SK-N-SH (cell line): ENCODE measurements at regions not wholly inside any gene's neighbourhood (a gene's known extent, or its start where the extent isn't known, plus 50 kb on each side); places are given as distances from the start of the nearest gene placed in this dataset.

Source experiments
- CTCF ChIA-PET: fragments of 300-600, 350-600 bp; formaldehyde crosslinking; extraction: SDS; loops from one replicate; lab custom pipeline; 2021; lab: Yijun Ruan, JAX
- POLR2A ChIA-PET: fragments of 350-600 bp; sonication (Branson Sonifier 250); formaldehyde crosslinking; extraction: SDS; loops from one replicate; lab custom pipeline; 2020; ENCODE audit warnings: antibody characterized with exemption, inconsistent platforms; lab: Yijun Ruan, JAX
- DNase-seq: peaks from one replicate; pipeline ENCODE4 v3.0.0; 2012
- H2AFZ ChIP-seq: fragments of 200-600 bp; sonication (generic); 2 replicates; pipeline ENCODE4 v1.8.1; 2016; ENCODE audit warnings: antibody characterized with exemption, mild to moderate bottlenecking, low read depth
- H3F3A ChIP-seq: fragments of 200-600 bp; sonication (generic); replicated peaks from 2 replicates; pipeline ENCODE3; 2016; ENCODE audit warnings: antibody characterized with exemption, mild to moderate bottlenecking; ENCODE audit not compliant: insufficient read depth
- H3K27ac ChIP-seq, 2 experiments: fragments of 200-500 bp in 1 of 2; fragments of 200-600 bp in 1 of 2; sonication (Bioruptor generic) in 1 of 2; sonication (generic), shearing (Covaris generic) in 1 of 2; 2 replicates each; pipeline versions ENCODE4 v1.5.1 to v1.6.1; 2014 to 2016; ENCODE audit warnings: low read depth in 2 of 2, inconsistent platforms in 1 of 2, low read length in 1 of 2, mild to moderate bottlenecking in 1 of 2, mixed read lengths in 1 of 2
- H3K27me3 ChIP-seq: fragments of 200-600 bp; sonication (generic), shearing (Covaris generic); 2 replicates; pipeline ENCODE4 v1.6.1; 2016; ENCODE audit warnings: mixed run types; ENCODE audit not compliant: insufficient read depth
- H3K36me3 ChIP-seq, 2 experiments: fragments of 200-500 bp in 1 of 2; fragments of 200-600 bp in 1 of 2; sonication (Bioruptor generic) in 1 of 2; sonication (generic) in 1 of 2; replicated peaks in 1 of 2; 2 replicates each; pipeline versions ENCODE3 to v1.5.1; 2014 to 2016; ENCODE audit warnings: low read length in 1 of 2, mild to moderate bottlenecking in 1 of 2; ENCODE audit not compliant: insufficient read depth in 2 of 2, control insufficient read depth in 1 of 2
- H3K4me1 ChIP-seq, 2 experiments: fragments of 200-500 bp in 1 of 2; fragments of 200-600 bp in 1 of 2; sonication (Bioruptor generic) in 1 of 2; sonication (generic), shearing (Covaris generic) in 1 of 2; 2 replicates each; pipeline versions ENCODE4 v1.5.1 to v1.6.1; 2014 to 2016; ENCODE audit warnings: low read depth in 1 of 2, low read length in 1 of 2, mixed run types in 1 of 2; ENCODE audit not compliant: insufficient read depth in 2 of 2, control insufficient read depth in 1 of 2
- H3K4me2 ChIP-seq: fragments of 200-600 bp; sonication (generic), shearing (Covaris generic); 2 replicates; pipeline ENCODE4 v1.6.1; 2017; ENCODE audit warnings: mixed run types
- H3K4me3 ChIP-seq, 2 experiments: fragments of 200-500 bp in 1 of 2; fragments of 200-600 bp in 1 of 2; sonication (Bioruptor generic) in 1 of 2; sonication (generic), shearing (Covaris generic) in 1 of 2; 2 replicates each; pipeline versions ENCODE4 v1.5.1 to v1.8.1; 2014 to 2016; ENCODE audit warnings: low read depth in 2 of 2, inconsistent platforms in 1 of 2, low read length in 1 of 2, mild to moderate bottlenecking in 1 of 2, mixed read lengths in 1 of 2, moderate library complexity in 1 of 2
- H3K79me2 ChIP-seq: fragments of 200-600 bp; sonication (generic); 2 replicates; pipeline ENCODE4 v1.8.1; 2017; ENCODE audit warnings: mild to moderate bottlenecking; ENCODE audit not compliant: insufficient read depth
- H3K9ac ChIP-seq: fragments of 200-600 bp; sonication (generic); 2 replicates; pipeline ENCODE4 v1.6.1; 2017; ENCODE audit warnings: mixed run types
- H3K9me2 ChIP-seq: fragments of 200-600 bp; sonication (generic); 2 replicates; pipeline ENCODE4 v1.6.1; 2017; ENCODE audit warnings: mixed run types
- H3K9me3 ChIP-seq: fragments of 200-600 bp; sonication (generic); 2 replicates; pipeline ENCODE4 v1.6.1; 2017; ENCODE audit warnings: mixed run types, mild to moderate bottlenecking, moderate library complexity
- H4K20me1 ChIP-seq: fragments of 200-600 bp; sonication (generic); 2 replicates; pipeline ENCODE4 v1.6.1; 2017; ENCODE audit warnings: mild to moderate bottlenecking, mixed run types; ENCODE audit not compliant: insufficient read depth
- EZH2phosphoT487 ChIP-seq: fragments of 200-600 bp; sonication (generic); IDR thresholded peaks from 2 replicates; pipeline ENCODE4 v1.6.1; 2017; ENCODE audit warnings: low read depth, mixed run types, mild to moderate bottlenecking, antibody characterized with exemption, moderate library complexity, borderline replicate concordance
- FOSL2 ChIP-seq: IDR thresholded peaks from 2 replicates; pipeline ENCODE4 v1.4.0; 2012; ENCODE audit warnings: low read depth, mild to moderate bottlenecking, moderate library complexity, borderline replicate concordance
- FOXM1 ChIP-seq: IDR thresholded peaks from 2 replicates; pipeline ENCODE4 v1.4.0; 2012; ENCODE audit warnings: low read depth, mild to moderate bottlenecking
- GATA2 ChIP-seq: sonication (generic); formaldehyde crosslinking; IDR thresholded peaks from 2 replicates; pipeline ENCODE4 v1.5.0; 2020; ENCODE audit warnings: mild to moderate bottlenecking, missing genetic modification reagents
- IRF3 ChIP-seq: fragments of 150-350 bp; IDR thresholded peaks from 2 replicates; pipeline ENCODE4 v1.6.1; 2016; ENCODE audit warnings: mild to moderate bottlenecking, low read depth, low read length
- JUND ChIP-seq: IDR thresholded peaks from 2 replicates; pipeline ENCODE4 v1.4.0; 2012
- MAX ChIP-seq: IDR thresholded peaks from 2 replicates; pipeline ENCODE4 v1.4.0; 2012; ENCODE audit warnings: low read depth
- MXI1 ChIP-seq: IDR thresholded peaks from 2 replicates; pipeline ENCODE4 v1.6.1; 2012; ENCODE audit warnings: mild to moderate bottlenecking, low read depth, low read length, improper control_type of control experiment
- NFIC ChIP-seq: IDR thresholded peaks from 2 replicates; pipeline ENCODE4 v1.4.0; 2012; ENCODE audit warnings: borderline replicate concordance
- NRF1 ChIP-seq: IDR thresholded peaks from 2 replicates; pipeline ENCODE4 v1.6.1; 2012; ENCODE audit warnings: low read depth, mild to moderate bottlenecking, low read length
- PBX3 ChIP-seq: IDR thresholded peaks from 2 replicates; pipeline ENCODE4; 2012
- POLR2AphosphoS5 ChIP-seq: IDR thresholded peaks from 2 replicates; pipeline ENCODE4 v1.6.1; 2012; ENCODE audit warnings: low read depth, low read length
- RCOR1 ChIP-seq: fragments of 150-350 bp; IDR thresholded peaks from 2 replicates; pipeline ENCODE4 v1.6.1; 2017; ENCODE audit warnings: antibody characterized with exemption, low read length
- RFX5 ChIP-seq: IDR thresholded peaks from 2 replicates; pipeline ENCODE4 v1.6.1; 2012; ENCODE audit warnings: mild to moderate bottlenecking, improper control_type of control experiment, low read length
- RXRA ChIP-seq: IDR thresholded peaks from 2 replicates; pipeline ENCODE4 v1.4.0; 2012; ENCODE audit warnings: low read depth, mild to moderate bottlenecking, borderline replicate concordance
- SIN3A ChIP-seq: IDR thresholded peaks from 2 replicates; pipeline ENCODE4 v1.6.1; 2012; ENCODE audit warnings: low read depth, mild to moderate bottlenecking, low read length, moderate library complexity, borderline replicate concordance
- TAF1 ChIP-seq: IDR thresholded peaks from 2 replicates; pipeline ENCODE4 v1.6.1; 2012; ENCODE audit warnings: low read depth, mild to moderate bottlenecking, low read length, moderate library complexity, borderline replicate concordance
- WGBS: methylation state at CpG from one replicate; pipeline ENCODE4 v1.1.6; 2017; ENCODE audit warnings: low lambda C conversion rate; 5-methylcytosine and 5-hydroxymethylcytosine counted together

GRCh38 chr20:48266571-48266970 lies 481.3 kb upstream of the SULF2 start:
- POLR2A ChIA-PET: no interaction called here
- 63% methylated on average over 5 of the region's 6 CpGs for WGBS

GRCh38 chr20:48265791-48266190 lies 480.5 kb upstream of the SULF2 start:
- no peaks in the 10 kb centered on the region for H3K9me2 ChIP-seq
- no peak overlapping the region for H2AFZ ChIP-seq
- DNase-seq: no peak
- CTCF ChIA-PET: interaction anchor here (0.6 kb wide), 1 partner anchor 71 kb away, joined by 3 read pairs; no protein-coding TSS in a partner anchor
- H3K4me1 ChIP-seq: peaks cover 0 to 4% of the 10 kb centered on the region in 2 experiments; a peak in 1 of 4 replicates
- H3K4me3 ChIP-seq: no peak overlapping the region
- peaks cover 8% of the 10 kb centered on the region; the same call in 1 of the 2 replicates for H3K27me3 ChIP-seq
- no peaks in the 10 kb centered on the region for H4K20me1 ChIP-seq
- H3K27ac ChIP-seq: no peak overlapping the region
- no peaks in the 10 kb centered on the region for H3K36me3 ChIP-seq
- no peak for TF ChIP-seq PBX3
- no peak for TF ChIP-seq RCOR1
- TF ChIP-seq RXRA: no peak
- TF ChIP-seq FOSL2: no peak
- TF ChIP-seq NFIC: no peak
- H3F3A ChIP-seq: no peaks in the 10 kb centered on the region
- no peak overlapping the region for H3K9ac ChIP-seq
- no peaks in the 10 kb centered on the region for H3K9me3 ChIP-seq
- WGBS: 58% methylated on average over 7 of the region's 7 CpGs
- H3K79me2 ChIP-seq: no peaks in the 10 kb centered on the region
- no peak overlapping the region for H3K4me2 ChIP-seq
- POLR2A ChIA-PET: no interaction called here

More at GRCh38 chr20:48266571-48266970, 481.3 kb upstream of the SULF2 start:
- no peak for TF ChIP-seq NFIC
- TF ChIP-seq FOXM1: no peak
- TF ChIP-seq JUND: no peak
- TF ChIP-seq RFX5: no peak
- no peak for TF ChIP-seq EZH2phosphoT487
- no peak for TF ChIP-seq RXRA
- TF ChIP-seq GATA2 (CRISPR knock-in tag): no peak
- no peak for TF ChIP-seq RCOR1
- TF ChIP-seq SIN3A: no peak
- no peak for TF ChIP-seq POLR2AphosphoS5
- no peak for TF ChIP-seq NRF1
- no peak for TF ChIP-seq IRF3
- TF ChIP-seq MXI1: no peak
- no peak for TF ChIP-seq TAF1
- TF ChIP-seq MAX: no peak
- H3K79me2 ChIP-seq: no peaks in the 10 kb centered on the region
- H3K4me1 ChIP-seq: peaks cover 0 to 4% of the 10 kb centered on the region in 2 experiments; a peak in 1 of 4 replicates
- H3K4me2 ChIP-seq: no peak overlapping the region
- no peaks in the 10 kb centered on the region for H3K9me2 ChIP-seq
- no peaks in the 10 kb centered on the region; the same call in 1 of the 2 replicates for H3K27me3 ChIP-seq
- H3K4me3 ChIP-seq: no peak overlapping the region
- H3K9me3 ChIP-seq: no peaks in the 10 kb centered on the region
- no peak overlapping the region for H3K27ac ChIP-seq
- H3K36me3 ChIP-seq: no peaks in the 10 kb centered on the region
- DNase-seq: no peak
- H2AFZ ChIP-seq: no peak overlapping the region
- no peaks in the 10 kb centered on the region for H3F3A ChIP-seq
- no peaks in the 10 kb centered on the region for H4K20me1 ChIP-seq
- CTCF ChIA-PET: no interaction called here
- H3K9ac ChIP-seq: no peak overlapping the region
